Lung (tissue), 11 donors: ENCODE measurements at regions not wholly inside any gene's neighbourhood (a gene's known extent, or its start where the extent isn't known, plus 50 kb on each side); places are given as distances from the start of the nearest gene placed in this dataset.

Source experiments
- ATAC-seq: fragments of 200-7000 bp; cut with Tn5 transposase; one replicate; pipeline ENCODE4 v1.9.1; 2020; ENCODE audit warnings: moderate number of reproducible peaks; ENCODE audit not compliant: insufficient read depth, low FRiP score
- DNase-seq, 3 donors: peaks; one replicate each; pipeline ENCODE4 v3.0.0-alpha.2; 2013 to 2017
- H3K27ac ChIP-seq, 2 donors: one replicate each; pipeline ENCODE4 v1.5.1; 2013; ENCODE audit warnings: mild to moderate bottlenecking in 2 of 2, moderate library complexity in 2 of 2, control low read depth in 1 of 2, inconsistent platforms in 1 of 2, low read depth in 1 of 2, low read length in 1 of 2
- H3K27me3 ChIP-seq, 3 donors: one replicate each; pipeline ENCODE4 v1.5.1; 2013; ENCODE audit warnings: low read length in 2 of 3; ENCODE audit not compliant: control insufficient read depth in 3 of 3, insufficient read depth in 3 of 3
- H3K36me3 ChIP-seq, 4 donors: one replicate each; pipeline ENCODE4 v1.5.1; 2013; ENCODE audit warnings: low read length in 4 of 4, mild to moderate bottlenecking in 1 of 4, moderate library complexity in 1 of 4; ENCODE audit not compliant: control insufficient read depth in 4 of 4, insufficient read depth in 4 of 4
- H3K4me1 ChIP-seq, 5 donors: one replicate each; pipeline ENCODE4 v1.5.1; 2013; ENCODE audit warnings: low read length in 5 of 5, mild to moderate bottlenecking in 2 of 5, moderate library complexity in 1 of 5; ENCODE audit not compliant: control insufficient read depth in 5 of 5, insufficient read depth in 5 of 5
- H3K4me3 ChIP-seq: one replicate; pipeline ENCODE4 v1.5.1; 2013; ENCODE audit warnings: mild to moderate bottlenecking, control low read depth, moderate library complexity
- H3K9ac ChIP-seq, 2 donors: one replicate each; pipeline ENCODE4 v1.5.1; 2013; ENCODE audit warnings: low read length in 2 of 2, control low read depth in 1 of 2; ENCODE audit not compliant: insufficient read depth in 1 of 2
- H3K9me3 ChIP-seq, 4 donors: one replicate each; pipeline ENCODE4 v1.5.1; 2013; ENCODE audit warnings: low read length in 3 of 4, mild to moderate bottlenecking in 1 of 4, moderate library complexity in 1 of 4; ENCODE audit not compliant: control insufficient read depth in 4 of 4, insufficient read depth in 3 of 4
- WGBS, 2 donors: extraction: QIAGEN DNeasy Blood & Tissue Kit; methylation state at CpG; one replicate each; pipeline ENCODE4 v1.1.7; 2013; 5-methylcytosine and 5-hydroxymethylcytosine counted together
- TF ChIP-seq, protein P1 (sequence below): IDR thresholded peaks from 2 replicates; pipeline ENCODE4 v1.5.1; 2012; ENCODE audit warnings: mild to moderate bottlenecking; ENCODE audit errors: control extremely low read depth, extremely low read depth
- donor health status: control.
- donor health status: control.
- donor health status: Bipolar disorder and iron deficiency.
- donor health status: healthy.
- donor health status: DM: yes; HTN: yes; CAD: no.

DNA sequence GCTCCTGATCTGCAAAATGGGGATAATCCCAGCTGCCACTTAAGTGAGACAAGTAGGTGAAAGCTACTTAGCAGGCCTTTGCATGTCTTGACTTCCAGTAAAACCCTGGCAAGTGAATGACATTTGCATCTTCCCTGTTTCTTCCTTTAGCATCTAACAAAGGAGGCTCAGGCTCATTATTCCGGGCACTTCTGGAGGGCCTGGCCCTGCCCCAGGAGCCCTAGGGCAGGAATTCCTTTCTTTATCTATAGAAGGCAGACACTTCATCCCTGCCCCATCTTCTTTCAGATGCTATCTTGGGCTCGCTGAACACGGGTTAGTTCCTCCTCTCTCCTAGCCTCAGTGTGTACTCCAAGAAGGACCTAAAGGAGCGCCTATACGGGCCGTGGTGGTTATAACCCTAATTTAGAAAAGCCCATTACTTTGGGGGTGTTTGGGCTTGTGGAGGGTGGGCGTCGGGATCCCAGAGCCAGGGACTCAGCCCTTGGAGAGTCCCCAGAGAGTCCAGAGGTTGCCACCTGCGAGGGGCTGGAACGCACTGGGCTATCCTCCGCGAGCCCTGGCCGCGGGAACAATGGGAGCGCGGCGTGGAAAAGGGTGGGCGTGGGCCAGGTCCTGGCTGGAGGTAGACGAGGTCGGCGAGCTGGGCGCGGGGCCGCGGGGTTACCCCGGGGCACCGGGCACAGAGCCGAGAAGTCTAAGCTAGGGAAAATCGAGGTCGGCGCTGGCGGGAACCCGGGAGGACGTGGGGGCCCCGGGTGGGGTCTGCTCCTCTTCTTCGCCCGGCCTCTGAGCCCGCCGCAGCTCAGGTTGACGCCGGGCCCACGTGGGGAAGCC is 62.8 kb upstream of the EPB41L1 start:
- 9 to 11% methylated on average over 39 to 42 of the region's 42 CpGs for WGBS, 2 donors
- Histone ChIP-seq H3K9me3 (peaks cover 0 to 3% (median 0%) of the 10 kb centered on the region in 4 donors), H3K27me3 (peaks cover 0 to 18% (median 18%) of the 10 kb centered on the region in 3 donors), H3K27ac (peak overlapping the region in 1 of 2 donors; percentile 77), H3K4me3 (peak overlapping the region; percentile 35), H3K4me1 (peaks cover 0 to 17% (median 6%) of the 10 kb centered on the region in 5 donors), H3K36me3 (no peaks in the 10 kb centered on the region), H3K9ac (no peak overlapping the region)
- ATAC-seq (no peak), DNase-seq (no peak)
- TF ChIP-seq, protein P1, sequence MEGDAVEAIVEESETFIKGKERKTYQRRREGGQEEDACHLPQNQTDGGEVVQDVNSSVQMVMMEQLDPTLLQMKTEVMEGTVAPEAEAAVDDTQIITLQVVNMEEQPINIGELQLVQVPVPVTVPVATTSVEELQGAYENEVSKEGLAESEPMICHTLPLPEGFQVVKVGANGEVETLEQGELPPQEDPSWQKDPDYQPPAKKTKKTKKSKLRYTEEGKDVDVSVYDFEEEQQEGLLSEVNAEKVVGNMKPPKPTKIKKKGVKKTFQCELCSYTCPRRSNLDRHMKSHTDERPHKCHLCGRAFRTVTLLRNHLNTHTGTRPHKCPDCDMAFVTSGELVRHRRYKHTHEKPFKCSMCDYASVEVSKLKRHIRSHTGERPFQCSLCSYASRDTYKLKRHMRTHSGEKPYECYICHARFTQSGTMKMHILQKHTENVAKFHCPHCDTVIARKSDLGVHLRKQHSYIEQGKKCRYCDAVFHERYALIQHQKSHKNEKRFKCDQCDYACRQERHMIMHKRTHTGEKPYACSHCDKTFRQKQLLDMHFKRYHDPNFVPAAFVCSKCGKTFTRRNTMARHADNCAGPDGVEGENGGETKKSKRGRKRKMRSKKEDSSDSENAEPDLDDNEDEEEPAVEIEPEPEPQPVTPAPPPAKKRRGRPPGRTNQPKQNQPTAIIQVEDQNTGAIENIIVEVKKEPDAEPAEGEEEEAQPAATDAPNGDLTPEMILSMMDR, result no peak

DNA sequence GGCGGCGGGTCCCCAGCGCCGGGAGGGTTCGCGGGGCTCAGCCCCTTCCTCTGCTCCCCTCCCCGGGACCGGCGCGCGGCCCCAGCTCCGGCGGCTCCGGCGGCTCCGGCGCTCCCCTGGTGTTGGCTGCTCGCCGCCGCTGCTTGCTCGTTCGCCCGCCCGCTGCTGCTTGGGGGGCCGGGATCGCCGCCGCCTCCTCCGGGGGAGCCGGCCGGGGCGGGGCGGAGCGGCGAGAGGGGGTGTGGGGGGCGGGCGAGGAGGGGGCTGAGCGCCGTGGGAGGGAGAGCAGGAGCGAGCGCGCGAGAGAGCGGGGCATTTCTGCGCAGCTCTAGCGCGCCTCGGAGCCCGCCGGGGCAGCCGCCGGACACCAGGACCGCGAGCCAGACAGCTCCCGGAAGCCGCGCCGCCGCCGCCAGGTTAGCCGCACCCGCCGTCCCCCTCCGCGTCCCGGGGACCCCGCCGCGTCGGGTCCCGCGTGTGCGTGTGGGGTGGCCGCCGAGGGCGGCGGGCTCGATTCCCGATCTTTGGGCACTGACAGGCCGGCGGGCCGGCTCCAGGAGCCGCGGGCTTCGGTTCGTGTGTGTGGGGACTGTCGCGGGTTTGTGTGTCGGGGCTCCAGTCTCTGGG is 62.0 kb upstream of the EPB41L1 start:
- Histone ChIP-seq H3K9me3 (peaks cover 0 to 3% (median 0%) of the 10 kb centered on the region in 4 donors), H3K9ac (peak overlapping the region; percentile 25 to 72), H3K36me3 (no peaks in the 10 kb centered on the region), H3K4me3 (peak overlapping the region; percentile 81), H3K27ac (peak overlapping the region in 1 of 2 donors; percentile 86), H3K4me1 (peaks cover 0 to 17% (median 6%) of the 10 kb centered on the region in 5 donors), H3K27me3 (peaks cover 0 to 18% (median 16%) of the 10 kb centered on the region in 3 donors)
- 0 to 1% methylated on average over 37 to 89 of the region's 89 CpGs for WGBS, 2 donors
- DNase-seq, result peak in 1 of 3 donors; percentile 36
- TF ChIP-seq, protein P1, result no peak
- peak; percentile 50 for ATAC-seq

DNA sequence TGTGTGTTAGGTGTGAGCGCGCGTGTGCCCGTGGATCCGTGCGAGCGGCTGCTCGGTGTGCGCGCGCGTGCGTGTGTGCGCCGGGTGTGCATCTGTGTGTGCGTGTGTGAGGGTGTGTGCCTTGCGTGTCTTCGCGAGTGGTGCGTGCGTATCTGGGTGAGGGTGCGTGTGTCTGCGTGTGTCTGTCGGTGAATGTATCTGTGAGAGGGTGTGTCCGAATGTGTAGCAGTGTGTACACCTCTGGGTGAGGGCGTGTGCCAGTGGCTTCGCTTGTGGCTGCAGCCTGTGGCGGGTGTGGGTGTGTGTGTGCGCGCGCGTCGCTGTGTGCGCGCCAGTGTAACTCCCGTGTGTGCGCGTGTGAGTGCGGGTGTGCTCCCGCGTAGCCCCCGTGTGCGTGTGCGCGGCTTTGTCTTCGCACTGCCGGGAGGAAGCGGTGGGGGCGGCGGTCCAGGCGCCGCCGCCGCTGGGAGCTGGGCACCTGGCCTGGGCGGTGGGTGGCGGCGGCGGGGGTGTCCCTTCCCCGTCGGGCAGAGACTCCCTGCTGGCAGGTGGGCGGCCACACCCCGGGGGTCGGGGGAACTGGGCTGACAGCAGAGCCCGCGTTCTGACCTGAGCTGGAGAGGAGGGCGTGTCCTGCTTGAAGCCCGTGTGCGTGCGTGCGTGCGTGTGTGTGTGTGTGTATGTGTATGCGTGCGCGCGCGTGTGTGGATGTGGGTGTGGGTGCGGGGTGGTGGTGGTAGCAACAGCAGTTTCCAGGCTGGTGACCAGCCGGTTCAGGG is 61.3 kb upstream of the EPB41L1 start:
- DNase-seq, result peak in 2 of 3 donors; percentile 59 to 62
- peak; percentile 70 for ATAC-seq
- 1% methylated on average over 67 to 78 of the region's 78 CpGs for WGBS, 2 donors

More for the DNA sequence above, 61.3 kb upstream of the EPB41L1 start:
- Histone ChIP-seq H3K4me1 (peaks cover 0 to 17% (median 6%) of the 10 kb centered on the region in 5 donors), H3K36me3 (no peaks in the 10 kb centered on the region), H3K27me3 (peaks cover 0 to 18% (median 16%) of the 10 kb centered on the region in 3 donors), H3K27ac (peak overlapping the region in 1 of 2 donors; percentile 86), H3K9me3 (peaks cover 0 to 3% (median 0%) of the 10 kb centered on the region in 4 donors), H3K9ac (peak overlapping the region; percentile 25 to 72), H3K4me3 (peak overlapping the region; percentile 81)
- TF ChIP-seq, protein P1, result no peak
